BLaER1 (cell line): ENCODE measurements at regions not wholly inside any gene's neighbourhood (a gene's known extent, or its start where the extent isn't known, plus 50 kb on each side); places are given as distances from the start of the nearest gene placed in this dataset.

Experiments
- H3K27ac ChIP-seq: shearing (Covaris generic); formaldehyde crosslinking; 2 replicates; pipeline ENCODE4 v1.8.1; 2022
- H3K27me3 ChIP-seq: shearing (Covaris generic); formaldehyde crosslinking; 2 replicates; pipeline ENCODE4 v1.8.1; 2022
- H3K36me3 ChIP-seq: shearing (Covaris generic); formaldehyde crosslinking; 2 replicates; pipeline ENCODE4 v1.8.1; 2022
- H3K4me1 ChIP-seq: shearing (Covaris generic); formaldehyde crosslinking; 2 replicates; pipeline ENCODE4 v1.8.1; 2022
- H3K4me2 ChIP-seq: shearing (Covaris generic); formaldehyde crosslinking; 2 replicates; pipeline ENCODE4 v1.8.1; 2022
- H3K4me3 ChIP-seq: shearing (Covaris generic); formaldehyde crosslinking; 2 replicates; pipeline ENCODE4 v1.8.1; 2022
- H3K9ac ChIP-seq: shearing (Covaris generic); formaldehyde crosslinking; 2 replicates; pipeline ENCODE4 v1.8.1; 2022
- H3K9me3 ChIP-seq: shearing (Covaris generic); formaldehyde crosslinking; 2 replicates; pipeline ENCODE4 v1.8.1; 2022
- H4K20me1 ChIP-seq: shearing (Covaris generic); formaldehyde crosslinking; 2 replicates; pipeline ENCODE4 v1.8.1; 2022
- Cebpa-rat ChIP-seq: shearing (Covaris generic); IDR thresholded peaks from 2 replicates; pipeline ENCODE4 v1.8.1; 2022

DNA sequence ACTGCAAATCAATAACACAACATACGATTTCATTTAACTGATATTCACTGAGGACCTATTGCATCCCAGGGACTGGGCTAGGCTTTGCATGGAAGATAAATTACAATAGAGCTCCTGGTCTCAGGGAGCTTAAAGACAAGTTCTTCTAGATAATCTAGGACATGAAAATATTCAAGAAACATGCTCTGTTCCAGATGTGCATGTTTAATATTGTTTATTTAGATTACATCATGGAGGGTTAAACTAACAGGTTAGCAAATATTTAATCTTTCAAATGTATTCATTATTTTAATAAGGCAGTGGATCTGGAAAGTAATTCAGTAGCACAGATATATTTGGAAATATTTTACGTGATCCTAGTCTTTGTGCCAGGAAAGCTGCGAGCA is 2430.3 kb downstream of the PCDH7 start:
- Histone ChIP-seq H3K4me3 (no peak overlapping the region), H3K27ac (no peak overlapping the region), H3K4me1 (no peaks in the 10 kb centered on the region), H3K27me3 (no peaks in the 10 kb centered on the region), H3K36me3 (no peaks in the 10 kb centered on the region), H3K4me2 (no peak overlapping the region), H4K20me1 (no peaks in the 10 kb centered on the region), H3K9me3 (no peaks in the 10 kb centered on the region), H3K9ac (no peak overlapping the region)
- TF ChIP-seq Cebpa-rat, result no peak

DNA sequence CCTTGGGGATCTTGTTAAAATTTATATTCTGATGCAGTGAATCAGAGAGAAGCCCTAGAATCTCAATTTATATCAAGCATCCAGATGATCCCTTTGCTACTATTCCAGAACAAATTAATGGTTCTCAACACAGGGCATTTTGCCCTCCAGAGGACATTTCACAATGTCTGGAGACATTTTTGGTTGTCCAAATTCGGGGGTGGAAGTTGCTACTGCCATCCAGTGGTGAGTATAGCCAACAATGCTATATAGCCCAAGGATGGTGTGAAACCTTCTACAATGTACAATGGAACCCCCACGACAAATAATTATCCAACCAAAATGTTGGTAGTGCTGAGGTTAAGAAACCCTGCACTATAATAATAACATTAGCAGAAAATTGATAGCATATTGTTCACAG is 2440.0 kb downstream of the PCDH7 start:
- no peak for TF ChIP-seq Cebpa-rat
- Histone ChIP-seq H3K4me1 (no peaks in the 10 kb centered on the region), H3K27me3 (no peaks in the 10 kb centered on the region), H4K20me1 (no peaks in the 10 kb centered on the region), H3K4me2 (no peak overlapping the region), H3K27ac (no peak overlapping the region), H3K9me3 (no peaks in the 10 kb centered on the region), H3K4me3 (no peak overlapping the region), H3K36me3 (no peaks in the 10 kb centered on the region), H3K9ac (no peak overlapping the region)

DNA sequence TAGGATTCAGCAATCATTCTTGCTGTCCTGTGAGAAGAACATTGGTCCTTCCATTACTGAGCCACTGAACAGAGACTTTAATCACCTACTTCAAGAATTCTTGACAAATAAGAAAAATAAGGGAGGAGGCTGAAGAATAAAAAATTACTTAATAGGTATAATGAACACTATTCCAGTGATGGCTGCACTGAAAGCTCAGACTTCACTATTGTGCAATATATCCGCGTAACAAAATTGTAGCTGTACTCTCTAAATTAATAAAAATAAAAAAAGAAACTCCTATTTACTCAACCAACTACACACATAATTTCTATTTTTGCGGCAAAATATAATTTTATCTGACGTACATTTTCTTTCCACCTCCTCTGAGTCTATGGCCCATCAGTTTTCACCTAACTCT is 2441.0 kb downstream of the PCDH7 start:
- TF ChIP-seq Cebpa-rat, result no peak; the same call in 1 of the 2 replicates
- Histone ChIP-seq H3K9me3 (no peaks in the 10 kb centered on the region), H3K9ac (no peak overlapping the region), H3K27ac (no peak overlapping the region), H3K27me3 (no peaks in the 10 kb centered on the region), H3K4me1 (no peaks in the 10 kb centered on the region), H3K4me2 (no peak overlapping the region), H3K36me3 (no peaks in the 10 kb centered on the region), H4K20me1 (no peaks in the 10 kb centered on the region), H3K4me3 (no peak overlapping the region)

GRCh38 chr4:33162122-33162521 is 2442.0 kb downstream of the PCDH7 start:
- H3K27ac ChIP-seq, result no peak overlapping the region
- H3K4me2 ChIP-seq, result no peak overlapping the region
- H3K9ac ChIP-seq, result no peak overlapping the region
- H3K9me3 ChIP-seq, result no peaks in the 10 kb centered on the region
- no peaks in the 10 kb centered on the region for H4K20me1 ChIP-seq
- no peaks in the 10 kb centered on the region for H3K36me3 ChIP-seq
- TF ChIP-seq Cebpa-rat, result no peak
- H3K4me1 ChIP-seq, result no peaks in the 10 kb centered on the region
- no peak overlapping the region for H3K4me3 ChIP-seq
- H3K27me3 ChIP-seq, result no peaks in the 10 kb centered on the region

DNA sequence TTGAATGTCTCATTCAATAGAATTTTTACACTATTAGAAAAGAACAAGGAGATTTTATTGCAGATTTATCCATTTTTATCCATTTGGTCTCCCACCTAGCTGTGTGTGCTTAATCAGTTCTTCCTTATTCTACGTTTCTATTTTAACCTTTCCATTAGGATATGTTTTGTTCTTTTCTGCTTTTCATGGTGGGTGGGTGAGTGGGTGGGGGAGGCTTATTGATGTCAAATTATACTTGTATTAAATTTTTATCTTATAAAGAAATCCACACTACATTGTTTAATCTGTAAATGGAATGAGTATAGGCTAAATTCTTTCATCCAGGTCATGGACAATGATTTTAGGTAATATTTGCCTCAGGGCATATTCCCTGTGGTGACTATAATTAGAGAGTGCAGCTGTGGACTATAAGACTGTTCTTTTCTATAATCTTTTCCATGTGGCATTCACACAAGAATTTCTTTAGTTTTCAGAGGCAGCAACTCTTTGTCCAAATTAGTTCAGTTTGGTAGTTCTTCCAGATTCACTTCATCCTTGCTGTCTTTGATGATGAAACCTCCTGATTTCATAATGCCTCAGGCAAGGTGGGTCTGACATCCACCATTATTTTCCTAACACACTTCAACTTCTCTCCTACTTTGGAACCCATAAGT is 2451.8 kb downstream of the PCDH7 start:
- Histone ChIP-seq H3K36me3 (no peaks in the 10 kb centered on the region), H3K4me2 (no peak overlapping the region), H3K4me3 (no peak overlapping the region), H3K27me3 (no peaks in the 10 kb centered on the region), H3K27ac (no peak overlapping the region), H3K9me3 (no peaks in the 10 kb centered on the region), H3K9ac (no peak overlapping the region), H4K20me1 (no peaks in the 10 kb centered on the region), H3K4me1 (no peaks in the 10 kb centered on the region)
- TF ChIP-seq Cebpa-rat, result no peak

- H3K36me3 ChIP-seq, result no peaks in the 10 kb centered on the region
- H3K9me3 ChIP-seq, result no peaks in the 10 kb centered on the region
- TF ChIP-seq Cebpa-rat, result no peak
- no peaks in the 10 kb centered on the region for H4K20me1 ChIP-seq
- H3K4me3 ChIP-seq, result no peak overlapping the region
- H3K27me3 ChIP-seq, result no peaks in the 10 kb centered on the region
- H3K4me2 ChIP-seq, result no peak overlapping the region
- no peaks in the 10 kb centered on the region for H3K4me1 ChIP-seq
- no peak overlapping the region for H3K9ac ChIP-seq
- H3K27ac ChIP-seq, result no peak overlapping the region
Observed at GRCh38 chr4:33176566-33176965, 2456.4 kb downstream of the PCDH7 start.

- Histone ChIP-seq H3K36me3 (no peaks in the 10 kb centered on the region), H3K9me3 (peaks cover 14% of the 10 kb centered on the region), H3K4me2 (peak overlapping the region; percentile 66), H3K4me1 (peaks cover 32% of the 10 kb centered on the region), H3K9ac (no peak overlapping the region), H3K4me3 (no peak overlapping the region), H3K27me3 (no peaks in the 10 kb centered on the region), H3K27ac (no peak overlapping the region), H4K20me1 (no peaks in the 10 kb centered on the region)
- no peak for TF ChIP-seq Cebpa-rat
Observed at GRCh38 chr4:33184657-33185290, 2464.6 kb downstream of the PCDH7 start.

- Histone ChIP-seq H3K4me1 (peaks cover 32% of the 10 kb centered on the region), H3K9me3 (peaks cover 14% of the 10 kb centered on the region), H4K20me1 (no peaks in the 10 kb centered on the region), H3K27me3 (no peaks in the 10 kb centered on the region), H3K9ac (no peak overlapping the region), H3K27ac (no peak overlapping the region), H3K4me2 (peak overlapping the region; percentile 33), H3K36me3 (no peaks in the 10 kb centered on the region), H3K4me3 (no peak overlapping the region)
- no peak for TF ChIP-seq Cebpa-rat
Observed at GRCh38 chr4:33187035-33187434, 2466.9 kb downstream of the PCDH7 start.

GRCh38 chr4:33188733-33189132 is 2468.6 kb downstream of the PCDH7 start:
- Histone ChIP-seq H3K9me3 (peaks cover 14% of the 10 kb centered on the region), H4K20me1 (no peaks in the 10 kb centered on the region), H3K9ac (no peak overlapping the region), H3K36me3 (no peaks in the 10 kb centered on the region), H3K4me3 (no peak overlapping the region), H3K4me1 (peaks cover 31% of the 10 kb centered on the region), H3K4me2 (no peak overlapping the region), H3K27me3 (no peaks in the 10 kb centered on the region), H3K27ac (no peak overlapping the region)
- TF ChIP-seq Cebpa-rat, result no peak

- no peaks in the 10 kb centered on the region for H4K20me1 ChIP-seq
- H3K4me3 ChIP-seq, result no peak overlapping the region
- peaks cover 14% of the 10 kb centered on the region for H3K9me3 ChIP-seq
- no peak overlapping the region for H3K9ac ChIP-seq
- H3K4me1 ChIP-seq, result peaks cover 27% of the 10 kb centered on the region
- H3K4me2 ChIP-seq, result no peak overlapping the region
- H3K27me3 ChIP-seq, result no peaks in the 10 kb centered on the region
- H3K36me3 ChIP-seq, result no peaks in the 10 kb centered on the region
- no peak for TF ChIP-seq Cebpa-rat
- no peak overlapping the region for H3K27ac ChIP-seq
Observed at GRCh38 chr4:33189169-33189568, 2469.0 kb downstream of the PCDH7 start.

- Histone ChIP-seq H3K4me1 (no peaks in the 10 kb centered on the region), H3K4me3 (no peak overlapping the region), H3K27me3 (no peaks in the 10 kb centered on the region), H3K27ac (no peak overlapping the region), H3K4me2 (no peak overlapping the region), H3K9me3 (peaks cover 12% of the 10 kb centered on the region), H3K36me3 (no peaks in the 10 kb centered on the region), H3K9ac (no peak overlapping the region), H4K20me1 (no peaks in the 10 kb centered on the region)
- TF ChIP-seq Cebpa-rat, result no peak
Observed at GRCh38 chr4:33193109-33193508, 2472.9 kb downstream of the PCDH7 start.
